ENCODE measurements at regions not wholly inside any gene's neighbourhood (a gene's known extent, or its start where the extent isn't known, plus 50 kb on each side); places are given as distances from the start of the nearest gene placed in this dataset.

GRCh38 chr15:97837896-97838295 is 122.6 kb upstream of the ARRDC4 start:
- BruUV-seq (replicated peaks): no TSS peak
- CTCF ChIA-PET: interaction anchor here (0.6 kb wide), 1 partner anchor 542 kb away, joined by 3 read pairs; no protein-coding TSS in a partner anchor
- DNase-seq: no peak
- Mint-ChIP-seq H3K4me1 (ENCODE audit: low read depth, unreplicated experiment) (no peaks in the 10 kb centered on the region), H3K27me3 (ENCODE audit: unreplicated experiment) (no peaks in the 10 kb centered on the region), H3K36me3 (ENCODE audit: insufficient read depth, unreplicated experiment) (no peaks in the 10 kb centered on the region), H3K4me3 (ENCODE audit: low read depth, unreplicated experiment) (no peak overlapping the region), H3K9me3 (ENCODE audit: low read depth, unreplicated experiment) (peaks cover 17% of the 10 kb centered on the region), H3K27ac (ENCODE audit: unreplicated experiment) (no peak overlapping the region)
- no peak for TF ChIP-seq CTCF (IDR thresholded peaks at IDR 0.05; ENCODE audit: unreplicated experiment)
- intact Hi-C loops (cut with micrococcal nuclease; ENCODE audit: unreplicated experiment): no loop called here

- BruUV-seq (replicated peaks): no TSS peak
- H3K27me3 Mint-ChIP-seq (ENCODE audit: unreplicated experiment): no peaks in the 10 kb centered on the region
- H3K27ac Mint-ChIP-seq (ENCODE audit: unreplicated experiment): no peak overlapping the region
- H3K4me1 Mint-ChIP-seq (ENCODE audit: low read depth, unreplicated experiment): no peaks in the 10 kb centered on the region
- no peak overlapping the region for H3K4me3 Mint-ChIP-seq (ENCODE audit: low read depth, unreplicated experiment)
- no peaks in the 10 kb centered on the region for H3K36me3 Mint-ChIP-seq (ENCODE audit: insufficient read depth, unreplicated experiment)
- H3K9me3 Mint-ChIP-seq (ENCODE audit: low read depth, unreplicated experiment): peaks cover 14% of the 10 kb centered on the region
- intact Hi-C loops (cut with micrococcal nuclease; ENCODE audit: unreplicated experiment): no loop called here
- DNase-seq: no peak
- no peak for TF ChIP-seq CTCF (IDR thresholded peaks at IDR 0.05; ENCODE audit: unreplicated experiment)
- CTCF ChIA-PET: no interaction called here
Measured at GRCh38 chr15:97838606-97839210, 121.8 kb upstream of the ARRDC4 start.

GRCh38 chr15:97840501-97840900 is 120.0 kb upstream of the ARRDC4 start:
- Mint-ChIP-seq H3K9me3 (ENCODE audit: low read depth, unreplicated experiment) (peaks cover 10% of the 10 kb centered on the region), H3K27me3 (ENCODE audit: unreplicated experiment) (no peaks in the 10 kb centered on the region), H3K4me3 (ENCODE audit: low read depth, unreplicated experiment) (no peak overlapping the region), H3K36me3 (ENCODE audit: insufficient read depth, unreplicated experiment) (no peaks in the 10 kb centered on the region), H3K27ac (ENCODE audit: unreplicated experiment) (no peak overlapping the region), H3K4me1 (ENCODE audit: low read depth, unreplicated experiment) (no peaks in the 10 kb centered on the region)
- BruUV-seq (replicated peaks): no TSS peak
- intact Hi-C loops (cut with micrococcal nuclease; ENCODE audit: unreplicated experiment): no loop called here
- no peak for TF ChIP-seq CTCF (IDR thresholded peaks at IDR 0.05; ENCODE audit: unreplicated experiment)
- no peak for DNase-seq
- CTCF ChIA-PET: no interaction called here

- CTCF ChIA-PET: no interaction called here
- BruUV-seq (replicated peaks): no TSS peak
Measured at GRCh38 chr15:97841558-97841957, 118.9 kb upstream of the ARRDC4 start.

More at GRCh38 chr15:97841558-97841957, 118.9 kb upstream of the ARRDC4 start:
- Mint-ChIP-seq H3K36me3 (ENCODE audit: insufficient read depth, unreplicated experiment) (no peaks in the 10 kb centered on the region), H3K4me1 (ENCODE audit: low read depth, unreplicated experiment) (no peaks in the 10 kb centered on the region), H3K27ac (ENCODE audit: unreplicated experiment) (no peak overlapping the region), H3K27me3 (ENCODE audit: unreplicated experiment) (no peaks in the 10 kb centered on the region), H3K9me3 (ENCODE audit: low read depth, unreplicated experiment) (peaks cover 3% of the 10 kb centered on the region), H3K4me3 (ENCODE audit: low read depth, unreplicated experiment) (no peak overlapping the region)
- no peak for DNase-seq
- TF ChIP-seq CTCF (IDR thresholded peaks at IDR 0.05; ENCODE audit: unreplicated experiment): no peak
- intact Hi-C loops (cut with micrococcal nuclease; ENCODE audit: unreplicated experiment): no loop called here

All from Calu3 (cell line).